HG03097 (cell line): ENCODE measurements at regions not wholly inside any gene's neighbourhood (a gene's known extent, or its start where the extent isn't known, plus 50 kb on each side); places are given as distances from the start of the nearest gene placed in this dataset.
A peak's percentile ranks its signal among the peaks of the same experiment; 100 is the strongest.
"Not testable (repeated sequence)": the region's sequence is repeated elsewhere in the genome, so short reads cannot be mapped to it uniquely, and the experiment has no call there.

Experiments used
- ATAC-seq: cut with Tn5 transposase; IDR thresholded peaks from one replicate; pipeline ENCODE4 v1.9.1; 2021; ENCODE audit not compliant: unreplicated experiment, low FRiP score

GRCh38 chr10:123373591-123373990 is 219.4 kb downstream of the BUB3 start:
- no peak for ATAC-seq

- no peak for ATAC-seq
These were observed 220.9 kb downstream of the BUB3 start for GRCh38 chr10:123375097-123375496.

- ATAC-seq = no peak
These were observed 221.5 kb downstream of the BUB3 start for GRCh38 chr10:123375738-123376137.

DNA sequence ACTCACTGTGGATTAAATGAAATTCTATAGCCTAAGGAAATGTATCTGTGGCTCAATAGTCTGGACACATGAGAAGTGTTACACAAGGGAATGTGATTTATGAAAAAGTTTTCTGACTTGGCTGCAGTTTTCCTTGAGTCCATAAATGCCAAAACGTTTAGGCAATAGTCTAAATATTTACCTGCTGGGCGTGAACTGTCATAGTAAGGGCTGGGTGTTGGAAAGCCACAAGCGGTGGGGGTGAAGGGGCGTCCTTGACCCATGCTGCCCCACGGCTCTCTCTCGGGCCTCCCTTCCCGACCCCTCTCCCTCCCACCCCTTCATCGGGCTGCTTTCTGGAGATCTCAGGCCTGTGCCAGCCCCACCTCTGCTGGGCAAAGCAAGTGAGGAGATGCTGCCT is 223.7 kb downstream of the BUB3 start:
- no peak for ATAC-seq

- no peak for ATAC-seq
These were observed 224.1 kb downstream of the BUB3 start for GRCh38 chr10:123378302-123378701.

DNA sequence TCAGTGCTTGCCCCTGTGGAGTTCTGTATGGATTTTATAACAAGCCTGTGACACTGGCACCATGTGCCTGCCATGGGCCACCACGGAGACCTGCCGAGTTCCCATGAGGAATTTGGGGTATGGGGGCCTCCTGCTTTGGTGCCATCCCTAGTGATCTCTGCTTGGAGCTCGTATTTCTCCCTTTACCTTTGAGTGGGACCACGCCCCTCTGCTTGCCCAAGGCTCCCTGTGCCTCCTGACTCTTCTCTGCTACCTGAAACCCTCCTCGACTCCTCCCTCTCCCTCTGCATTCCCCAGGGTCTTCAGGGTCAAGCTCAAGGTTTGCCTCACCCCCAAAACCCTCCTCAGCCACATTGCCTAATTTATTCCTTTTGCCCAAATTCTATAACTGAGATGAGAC is 225.0 kb downstream of the BUB3 start:
- no peak for ATAC-seq

DNA sequence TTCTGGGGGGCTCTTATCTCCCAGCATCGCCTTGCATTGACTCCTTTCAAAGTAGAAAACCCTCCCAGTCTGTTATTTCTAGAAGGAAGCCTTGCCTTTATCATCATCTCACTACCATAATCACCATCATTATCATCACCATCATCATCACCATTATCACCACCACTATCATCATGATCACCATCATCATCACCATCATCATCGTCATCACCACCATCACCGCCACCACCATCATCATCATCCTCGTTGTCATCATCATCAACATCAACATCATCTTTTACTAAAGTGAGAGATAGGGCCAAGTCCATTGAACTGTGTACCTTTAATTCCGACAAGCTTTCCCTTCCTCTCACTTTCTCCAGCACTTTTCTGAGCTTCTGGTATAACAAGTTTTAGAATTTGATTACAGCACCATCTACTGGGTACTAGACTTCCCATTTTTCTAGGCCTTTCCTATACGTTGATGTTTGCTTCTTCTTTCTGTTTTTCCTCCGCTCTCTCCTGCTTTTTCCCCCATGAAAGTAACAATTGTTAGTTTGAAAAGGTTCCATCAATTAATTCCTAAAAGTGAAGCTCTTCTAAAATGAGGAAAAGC is 226.4 kb downstream of the BUB3 start:
- no peak for ATAC-seq

GRCh38 chr10:123381224-123381623 is 227.0 kb downstream of the BUB3 start:
- ATAC-seq = no peak

DNA sequence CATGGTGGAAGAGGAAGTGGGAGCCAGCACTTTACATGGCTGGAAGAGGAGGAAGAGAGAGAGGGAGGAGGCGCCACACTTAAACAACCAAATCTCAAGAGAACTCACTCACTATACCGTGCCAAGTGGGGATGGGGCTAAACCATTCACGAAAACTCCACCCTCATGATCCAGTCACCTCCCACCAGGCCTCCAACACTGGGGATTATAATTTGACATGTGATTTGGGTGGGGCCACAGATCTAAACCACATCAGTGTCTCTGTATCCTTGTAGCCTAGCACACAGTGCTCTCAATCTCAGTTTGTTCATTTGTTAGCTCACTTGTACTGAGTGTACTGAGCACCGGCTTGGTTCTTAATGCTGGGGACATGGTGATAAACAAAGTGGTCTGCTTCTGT is 228.3 kb downstream of the BUB3 start:
- no peak for ATAC-seq

- ATAC-seq = no peak
These were observed 231.4 kb downstream of the BUB3 start for GRCh38 chr10:123385508-123386080.

DNA sequence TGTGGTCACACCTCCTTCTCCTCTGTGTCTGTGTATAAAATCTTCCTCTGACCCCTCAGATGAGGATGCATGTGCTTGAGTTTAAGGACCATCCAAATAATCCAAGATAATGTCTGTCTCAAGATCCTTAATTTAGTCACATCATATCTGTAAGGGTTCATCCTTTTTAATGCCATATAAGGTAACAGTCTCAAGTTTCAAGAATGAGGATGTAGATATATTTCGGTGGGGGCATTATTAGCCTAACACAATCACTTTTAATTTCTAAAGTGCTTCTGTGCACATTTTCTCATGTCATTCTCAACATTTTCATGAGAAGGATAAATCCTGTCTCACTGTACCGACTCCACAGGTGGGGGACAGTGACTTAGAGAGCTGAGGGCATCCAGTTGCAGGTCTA is 235.3 kb downstream of the BUB3 start:
- ATAC-seq = no peak

- no peak for ATAC-seq
These were observed 236.1 kb downstream of the BUB3 start for GRCh38 chr10:123390332-123390731.

DNA sequence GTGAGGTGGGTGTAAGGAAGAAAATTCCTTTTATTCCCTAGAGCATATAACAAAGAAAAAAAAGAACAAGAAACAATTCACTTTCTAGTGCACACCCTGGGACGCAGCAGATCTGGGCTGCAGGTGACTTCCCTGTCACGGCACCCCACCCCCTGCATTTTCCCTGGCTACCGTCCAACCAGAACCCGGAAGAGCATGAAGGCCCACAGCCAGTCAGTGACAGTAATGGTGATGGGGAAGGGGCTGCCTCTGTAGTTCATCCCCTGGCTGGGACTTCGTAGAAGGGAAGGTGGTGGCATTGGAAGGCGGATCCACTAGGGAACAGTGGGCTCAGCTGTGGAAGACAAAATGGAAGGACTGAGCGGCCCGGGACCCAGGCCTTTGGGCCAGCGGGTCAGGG is 236.7 kb downstream of the BUB3 start:
- ATAC-seq = no peak

DNA sequence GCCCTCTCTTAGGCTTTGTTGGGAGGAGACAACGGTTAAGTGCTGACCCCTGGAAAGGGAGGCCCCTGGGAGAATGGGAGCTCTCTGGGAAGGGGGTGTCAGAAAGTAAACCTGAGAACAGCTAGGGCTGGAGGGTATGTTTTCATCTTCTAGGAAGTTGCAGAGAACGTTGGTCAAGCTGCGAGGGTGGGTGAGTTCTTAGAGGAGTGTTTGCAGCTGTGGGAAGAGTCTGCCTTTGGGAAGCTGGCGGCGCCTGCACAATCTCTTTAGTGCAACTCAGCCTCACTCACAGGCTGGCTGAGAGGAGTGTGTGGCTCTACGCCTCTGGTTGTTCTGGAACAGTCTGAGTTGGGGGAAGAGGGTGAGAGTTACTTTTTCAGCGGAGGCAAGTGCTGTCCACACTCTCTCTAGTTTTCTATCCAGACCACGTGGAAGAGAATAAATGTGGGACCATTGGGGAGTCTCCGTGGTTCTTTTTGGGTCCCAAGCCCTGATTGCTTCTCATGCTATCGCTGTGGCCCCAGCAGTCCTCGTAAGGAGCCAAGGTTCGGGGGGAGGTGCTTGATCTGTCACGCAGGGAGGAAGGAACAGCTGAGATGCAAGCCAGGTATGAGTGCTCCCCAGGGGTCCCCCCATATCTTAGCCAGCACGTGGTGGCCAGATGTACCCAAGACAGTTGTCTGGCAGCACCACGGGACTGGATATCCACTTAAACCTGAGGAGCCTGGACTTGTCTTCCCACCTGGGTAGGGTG is 237.2 kb downstream of the BUB3 start:
- peak; percentile 23 for ATAC-seq

DNA sequence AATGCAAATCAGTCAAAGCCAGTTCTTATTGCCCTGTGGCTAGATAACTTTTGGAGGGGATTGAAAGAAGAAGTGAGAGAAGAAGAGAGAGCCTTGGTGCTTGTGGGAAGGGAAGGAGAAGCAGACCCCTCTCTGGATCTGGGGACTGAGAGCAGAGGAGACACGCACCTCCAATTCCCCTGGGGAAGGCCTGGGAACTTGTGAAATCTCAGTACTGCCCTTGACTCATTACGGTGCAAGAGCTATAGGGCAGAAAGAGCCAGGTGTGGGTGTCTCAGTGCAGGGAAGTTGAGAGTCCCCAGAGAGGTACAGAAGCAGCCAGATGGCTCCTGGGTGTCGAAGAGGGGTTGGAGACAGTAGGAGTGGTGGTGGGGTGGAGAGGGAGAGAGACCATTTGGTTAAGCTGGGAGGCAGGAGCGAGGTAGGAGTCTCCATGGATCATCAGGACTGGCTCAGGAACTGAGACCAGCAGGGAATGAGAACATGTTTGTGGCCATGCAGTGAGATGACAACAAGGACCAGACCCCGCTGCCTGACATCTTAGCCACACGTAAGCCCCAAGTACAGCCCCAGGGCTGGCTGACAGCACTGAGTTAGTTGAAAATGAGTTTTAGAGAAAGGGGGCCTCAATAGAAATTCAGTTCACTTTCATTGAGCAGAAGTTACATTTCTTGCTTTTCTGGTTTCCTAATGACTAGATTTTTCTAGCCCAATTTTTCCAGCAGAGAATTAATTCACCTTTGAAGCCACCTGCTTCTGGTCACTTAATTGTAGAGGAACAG is 238.2 kb downstream of the BUB3 start:
- peak; percentile 88 for ATAC-seq

GRCh38 chr10:123393170-123393569 is 239.0 kb downstream of the BUB3 start:
- ATAC-seq = no peak

- ATAC-seq = no peak
These were observed 240.2 kb downstream of the BUB3 start for GRCh38 chr10:123394382-123394781.

GRCh38 chr10:123395234-123395633 is 241.0 kb downstream of the BUB3 start:
- not testable (repeated sequence) for ATAC-seq

GRCh38 chr10:123395906-123396305 is 241.7 kb downstream of the BUB3 start:
- ATAC-seq = no peak

GRCh38 chr10:123398180-123398591 is 244.0 kb downstream of the BUB3 start:
- peak; percentile 77 for ATAC-seq

DNA sequence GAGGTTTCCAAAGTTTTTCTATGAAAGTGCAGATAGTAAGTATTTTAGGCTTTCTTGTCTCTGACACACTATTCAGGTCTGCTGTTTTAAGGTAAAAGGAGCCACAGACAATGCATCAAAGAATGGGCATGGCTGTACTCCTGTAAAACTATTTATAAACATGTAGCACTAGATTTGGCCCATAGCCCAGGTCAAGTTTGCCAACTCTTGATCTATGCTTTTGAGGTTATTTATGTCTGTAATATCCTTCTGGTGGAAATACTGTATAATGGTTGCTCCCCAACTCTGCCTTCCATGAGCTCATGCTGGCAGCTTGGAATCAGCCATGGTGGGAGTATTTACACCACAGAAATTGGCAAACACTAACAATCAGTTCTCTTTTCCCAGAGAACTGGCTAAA is 244.6 kb downstream of the BUB3 start:
- ATAC-seq = no peak
